ENCODE measurements at regions not wholly inside any gene's neighbourhood (a gene's known extent, or its start where the extent isn't known, plus 50 kb on each side); places are given as distances from the start of the nearest gene placed in this dataset.

GRCh38 chr10:125510998-125511397 is 172.0 kb downstream of the TEX36 start:
- H3K27me3 ChIP-seq (ENCODE audit: insufficient read depth, low read length): no peaks in the 10 kb centered on the region
- H3K27ac ChIP-seq (ENCODE audit: low read length): no peak overlapping the region
- no peaks in the 10 kb centered on the region for H3K36me3 ChIP-seq (ENCODE audit: insufficient read depth, low read depth, low read length)
- H3K4me3 ChIP-seq (ENCODE audit: low read length): no peak overlapping the region
- H3K4me1 ChIP-seq (ENCODE audit: insufficient read depth, low read length): peaks cover 19% of the 10 kb centered on the region; the same call in 1 of the 2 replicates
- no peak overlapping the region for H3K9ac ChIP-seq (ENCODE audit: low read depth, low read length)
- peaks cover 16% of the 10 kb centered on the region for H3K9me3 ChIP-seq (ENCODE audit: insufficient read depth, low read depth, low read length)

- Histone ChIP-seq H3K36me3 (ENCODE audit: insufficient read depth, low read depth, low read length) (no peaks in the 10 kb centered on the region), H3K4me3 (ENCODE audit: low read length) (no peak overlapping the region), H3K9me3 (ENCODE audit: insufficient read depth, low read depth, low read length) (peaks cover 16% of the 10 kb centered on the region), H3K9ac (ENCODE audit: low read depth, low read length) (no peak overlapping the region), H3K4me1 (ENCODE audit: insufficient read depth, low read length) (no peaks in the 10 kb centered on the region), H3K27ac (ENCODE audit: low read length) (no peak overlapping the region), H3K27me3 (ENCODE audit: insufficient read depth, low read length) (no peaks in the 10 kb centered on the region)
These were observed 177.3 kb downstream of the TEX36 start for GRCh38 chr10:125505648-125506047.

- Histone ChIP-seq H3K36me3 (ENCODE audit: insufficient read depth, low read depth, low read length) (no peaks in the 10 kb centered on the region), H3K27ac (ENCODE audit: low read length) (no peak overlapping the region), H3K4me3 (ENCODE audit: low read length) (no peak overlapping the region), H3K27me3 (ENCODE audit: insufficient read depth, low read length) (no peaks in the 10 kb centered on the region), H3K4me1 (ENCODE audit: insufficient read depth, low read length) (no peaks in the 10 kb centered on the region), H3K9me3 (ENCODE audit: insufficient read depth, low read depth, low read length) (no peaks in the 10 kb centered on the region), H3K9ac (ENCODE audit: low read depth, low read length) (no peak overlapping the region)
These were observed 180.7 kb downstream of the TEX36 start for GRCh38 chr10:125502276-125502675.

- H3K27ac ChIP-seq (ENCODE audit: low read length): no peak overlapping the region
- no peaks in the 10 kb centered on the region for H3K27me3 ChIP-seq (ENCODE audit: insufficient read depth, low read length)
- H3K9me3 ChIP-seq (ENCODE audit: insufficient read depth, low read depth, low read length): no peaks in the 10 kb centered on the region
- no peaks in the 10 kb centered on the region for H3K36me3 ChIP-seq (ENCODE audit: insufficient read depth, low read depth, low read length)
- no peak overlapping the region for H3K4me3 ChIP-seq (ENCODE audit: low read length)
- H3K4me1 ChIP-seq (ENCODE audit: insufficient read depth, low read length): no peaks in the 10 kb centered on the region
- H3K9ac ChIP-seq (ENCODE audit: low read depth, low read length): no peak overlapping the region
These were observed 187.6 kb downstream of the TEX36 start for GRCh38 chr10:125495386-125495785.

GRCh38 chr10:125494651-125495239 is 188.2 kb downstream of the TEX36 start:
- Histone ChIP-seq H3K4me1 (ENCODE audit: insufficient read depth, low read length) (no peaks in the 10 kb centered on the region), H3K9me3 (ENCODE audit: insufficient read depth, low read depth, low read length) (no peaks in the 10 kb centered on the region), H3K9ac (ENCODE audit: low read depth, low read length) (no peak overlapping the region), H3K36me3 (ENCODE audit: insufficient read depth, low read depth, low read length) (no peaks in the 10 kb centered on the region), H3K27ac (ENCODE audit: low read length) (no peak overlapping the region), H3K27me3 (ENCODE audit: insufficient read depth, low read length) (no peaks in the 10 kb centered on the region), H3K4me3 (ENCODE audit: low read length) (no peak overlapping the region)

- no peak overlapping the region for H3K4me3 ChIP-seq (ENCODE audit: low read length)
- no peaks in the 10 kb centered on the region for H3K27me3 ChIP-seq (ENCODE audit: insufficient read depth, low read length)
- H3K36me3 ChIP-seq (ENCODE audit: insufficient read depth, low read depth, low read length): no peaks in the 10 kb centered on the region
- no peaks in the 10 kb centered on the region for H3K9me3 ChIP-seq (ENCODE audit: insufficient read depth, low read depth, low read length)
- no peaks in the 10 kb centered on the region for H3K4me1 ChIP-seq (ENCODE audit: insufficient read depth, low read length)
- H3K9ac ChIP-seq (ENCODE audit: low read depth, low read length): no peak overlapping the region
- H3K27ac ChIP-seq (ENCODE audit: low read length): no peak overlapping the region
These were observed 191.6 kb downstream of the TEX36 start for GRCh38 chr10:125491381-125491780.

- Histone ChIP-seq H3K27me3 (ENCODE audit: insufficient read depth, low read length) (no peaks in the 10 kb centered on the region), H3K4me1 (ENCODE audit: insufficient read depth, low read length) (no peaks in the 10 kb centered on the region), H3K4me3 (ENCODE audit: low read length) (no peak overlapping the region), H3K9ac (ENCODE audit: low read depth, low read length) (no peak overlapping the region), H3K9me3 (ENCODE audit: insufficient read depth, low read depth, low read length) (no peaks in the 10 kb centered on the region), H3K36me3 (ENCODE audit: insufficient read depth, low read depth, low read length) (no peaks in the 10 kb centered on the region), H3K27ac (ENCODE audit: low read length) (no peak overlapping the region)
These were observed 193.2 kb downstream of the TEX36 start for GRCh38 chr10:125489731-125490130.

GRCh38 chr10:125485665-125486064 is 197.3 kb downstream of the TEX36 start:
- Histone ChIP-seq H3K36me3 (ENCODE audit: insufficient read depth, low read depth, low read length) (no peaks in the 10 kb centered on the region), H3K9me3 (ENCODE audit: insufficient read depth, low read depth, low read length) (no peaks in the 10 kb centered on the region), H3K27ac (ENCODE audit: low read length) (no peak overlapping the region), H3K27me3 (ENCODE audit: insufficient read depth, low read length) (no peaks in the 10 kb centered on the region), H3K4me1 (ENCODE audit: insufficient read depth, low read length) (peaks cover 9% of the 10 kb centered on the region; the same call in 1 of the 2 replicates), H3K9ac (ENCODE audit: low read depth, low read length) (no peak overlapping the region), H3K4me3 (ENCODE audit: low read length) (no peak overlapping the region)

GRCh38 chr10:125484035-125484732 is 198.8 kb downstream of the TEX36 start:
- Histone ChIP-seq H3K36me3 (ENCODE audit: insufficient read depth, low read depth, low read length) (no peaks in the 10 kb centered on the region), H3K27me3 (ENCODE audit: insufficient read depth, low read length) (no peaks in the 10 kb centered on the region), H3K4me3 (ENCODE audit: low read length) (no peak overlapping the region), H3K9ac (ENCODE audit: low read depth, low read length) (no peak overlapping the region), H3K9me3 (ENCODE audit: insufficient read depth, low read depth, low read length) (no peaks in the 10 kb centered on the region), H3K27ac (ENCODE audit: low read length) (no peak overlapping the region), H3K4me1 (ENCODE audit: insufficient read depth, low read length) (peaks cover 9% of the 10 kb centered on the region; the same call in 1 of the 2 replicates)

- Histone ChIP-seq H3K36me3 (ENCODE audit: insufficient read depth, low read depth, low read length) (no peaks in the 10 kb centered on the region), H3K27me3 (ENCODE audit: insufficient read depth, low read length) (no peaks in the 10 kb centered on the region), H3K9me3 (ENCODE audit: insufficient read depth, low read depth, low read length) (no peaks in the 10 kb centered on the region), H3K9ac (ENCODE audit: low read depth, low read length) (0 out of 2 replicates have a peak overlapping the region, but pooled peaks have one; percentile 7), H3K27ac (ENCODE audit: low read length) (no peak overlapping the region), H3K4me3 (ENCODE audit: low read length) (no peak overlapping the region), H3K4me1 (ENCODE audit: insufficient read depth, low read length) (peaks cover 9% of the 10 kb centered on the region; the same call in 1 of the 2 replicates)
These were observed 200.3 kb downstream of the TEX36 start for GRCh38 chr10:125482637-125483036.

GRCh38 chr10:125482108-125482507 is 200.9 kb downstream of the TEX36 start:
- H3K9ac ChIP-seq (ENCODE audit: low read depth, low read length): no peak overlapping the region
- H3K27me3 ChIP-seq (ENCODE audit: insufficient read depth, low read length): no peaks in the 10 kb centered on the region
- H3K36me3 ChIP-seq (ENCODE audit: insufficient read depth, low read depth, low read length): no peaks in the 10 kb centered on the region
- H3K9me3 ChIP-seq (ENCODE audit: insufficient read depth, low read depth, low read length): no peaks in the 10 kb centered on the region
- H3K27ac ChIP-seq (ENCODE audit: low read length): no peak overlapping the region
- no peak overlapping the region for H3K4me3 ChIP-seq (ENCODE audit: low read length)
- H3K4me1 ChIP-seq (ENCODE audit: insufficient read depth, low read length): peaks cover 9% of the 10 kb centered on the region; the same call in 1 of the 2 replicates

GRCh38 chr10:125479059-125479458 is 203.9 kb downstream of the TEX36 start:
- H3K27me3 ChIP-seq (ENCODE audit: insufficient read depth, low read length): no peaks in the 10 kb centered on the region
- H3K9me3 ChIP-seq (ENCODE audit: insufficient read depth, low read depth, low read length): no peaks in the 10 kb centered on the region
- no peak overlapping the region for H3K9ac ChIP-seq (ENCODE audit: low read depth, low read length)
- H3K27ac ChIP-seq (ENCODE audit: low read length): no peak overlapping the region
- no peaks in the 10 kb centered on the region for H3K36me3 ChIP-seq (ENCODE audit: insufficient read depth, low read depth, low read length)
- peaks cover 9% of the 10 kb centered on the region; the same call in 1 of the 2 replicates for H3K4me1 ChIP-seq (ENCODE audit: insufficient read depth, low read length)
- no peak overlapping the region for H3K4me3 ChIP-seq (ENCODE audit: low read length)

Data from iPS-20b (cell line).